SK-N-SH (cell line): ENCODE measurements at regions not wholly inside any gene's neighbourhood (a gene's known extent, or its start where the extent isn't known, plus 50 kb on each side); places are given as distances from the start of the nearest gene placed in this dataset.

Source experiments
- CTCF ChIA-PET: fragments of 300-600, 350-600 bp; formaldehyde crosslinking; extraction: SDS; loops from one replicate; lab custom pipeline; 2021; lab: Yijun Ruan, JAX
- POLR2A ChIA-PET: fragments of 350-600 bp; sonication (Branson Sonifier 250); formaldehyde crosslinking; extraction: SDS; loops from one replicate; lab custom pipeline; 2020; ENCODE audit warnings: antibody characterized with exemption, inconsistent platforms; lab: Yijun Ruan, JAX
- DNase-seq: peaks from one replicate; pipeline ENCODE4 v3.0.0; 2012
- H2AFZ ChIP-seq: fragments of 200-600 bp; sonication (generic); 2 replicates; pipeline ENCODE4 v1.8.1; 2016; ENCODE audit warnings: antibody characterized with exemption, mild to moderate bottlenecking, low read depth
- H3F3A ChIP-seq: fragments of 200-600 bp; sonication (generic); replicated peaks from 2 replicates; pipeline ENCODE3; 2016; ENCODE audit warnings: antibody characterized with exemption, mild to moderate bottlenecking; ENCODE audit not compliant: insufficient read depth
- H3K27ac ChIP-seq, 2 experiments: fragments of 200-500 bp in 1 of 2; fragments of 200-600 bp in 1 of 2; sonication (Bioruptor generic) in 1 of 2; sonication (generic), shearing (Covaris generic) in 1 of 2; 2 replicates each; pipeline versions ENCODE4 v1.5.1 to v1.6.1; 2014 to 2016; ENCODE audit warnings: low read depth in 2 of 2, inconsistent platforms in 1 of 2, low read length in 1 of 2, mild to moderate bottlenecking in 1 of 2, mixed read lengths in 1 of 2
- H3K27me3 ChIP-seq: fragments of 200-600 bp; sonication (generic), shearing (Covaris generic); 2 replicates; pipeline ENCODE4 v1.6.1; 2016; ENCODE audit warnings: mixed run types; ENCODE audit not compliant: insufficient read depth
- H3K36me3 ChIP-seq, 2 experiments: fragments of 200-500 bp in 1 of 2; fragments of 200-600 bp in 1 of 2; sonication (Bioruptor generic) in 1 of 2; sonication (generic) in 1 of 2; replicated peaks in 1 of 2; 2 replicates each; pipeline versions ENCODE3 to v1.5.1; 2014 to 2016; ENCODE audit warnings: low read length in 1 of 2, mild to moderate bottlenecking in 1 of 2; ENCODE audit not compliant: insufficient read depth in 2 of 2, control insufficient read depth in 1 of 2
- H3K4me1 ChIP-seq, 2 experiments: fragments of 200-500 bp in 1 of 2; fragments of 200-600 bp in 1 of 2; sonication (Bioruptor generic) in 1 of 2; sonication (generic), shearing (Covaris generic) in 1 of 2; 2 replicates each; pipeline versions ENCODE4 v1.5.1 to v1.6.1; 2014 to 2016; ENCODE audit warnings: low read depth in 1 of 2, low read length in 1 of 2, mixed run types in 1 of 2; ENCODE audit not compliant: insufficient read depth in 2 of 2, control insufficient read depth in 1 of 2
- H3K4me2 ChIP-seq: fragments of 200-600 bp; sonication (generic), shearing (Covaris generic); 2 replicates; pipeline ENCODE4 v1.6.1; 2017; ENCODE audit warnings: mixed run types
- H3K4me3 ChIP-seq, 2 experiments: fragments of 200-500 bp in 1 of 2; fragments of 200-600 bp in 1 of 2; sonication (Bioruptor generic) in 1 of 2; sonication (generic), shearing (Covaris generic) in 1 of 2; 2 replicates each; pipeline versions ENCODE4 v1.5.1 to v1.8.1; 2014 to 2016; ENCODE audit warnings: low read depth in 2 of 2, inconsistent platforms in 1 of 2, low read length in 1 of 2, mild to moderate bottlenecking in 1 of 2, mixed read lengths in 1 of 2, moderate library complexity in 1 of 2
- H3K79me2 ChIP-seq: fragments of 200-600 bp; sonication (generic); 2 replicates; pipeline ENCODE4 v1.8.1; 2017; ENCODE audit warnings: mild to moderate bottlenecking; ENCODE audit not compliant: insufficient read depth
- H3K9ac ChIP-seq: fragments of 200-600 bp; sonication (generic); 2 replicates; pipeline ENCODE4 v1.6.1; 2017; ENCODE audit warnings: mixed run types
- H3K9me2 ChIP-seq: fragments of 200-600 bp; sonication (generic); 2 replicates; pipeline ENCODE4 v1.6.1; 2017; ENCODE audit warnings: mixed run types
- H3K9me3 ChIP-seq: fragments of 200-600 bp; sonication (generic); 2 replicates; pipeline ENCODE4 v1.6.1; 2017; ENCODE audit warnings: mixed run types, mild to moderate bottlenecking, moderate library complexity
- H4K20me1 ChIP-seq: fragments of 200-600 bp; sonication (generic); 2 replicates; pipeline ENCODE4 v1.6.1; 2017; ENCODE audit warnings: mild to moderate bottlenecking, mixed run types; ENCODE audit not compliant: insufficient read depth
- MXI1 ChIP-seq: IDR thresholded peaks from 2 replicates; pipeline ENCODE4 v1.6.1; 2012; ENCODE audit warnings: mild to moderate bottlenecking, low read depth, low read length, improper control_type of control experiment
- RAD21 ChIP-seq: IDR thresholded peaks from 2 replicates; pipeline ENCODE4 v1.6.1; 2012; ENCODE audit warnings: mild to moderate bottlenecking, low read length
- WGBS: methylation state at CpG from one replicate; pipeline ENCODE4 v1.1.6; 2017; ENCODE audit warnings: low lambda C conversion rate; 5-methylcytosine and 5-hydroxymethylcytosine counted together
- TF ChIP-seq, protein P1 (sequence below): fragments of 200-600 bp; sonication (generic); IDR thresholded peaks from 2 replicates; pipeline ENCODE4 v1.6.1; 2017; ENCODE audit warnings: antibody characterized with exemption, mild to moderate bottlenecking, moderate library complexity
- TF ChIP-seq, protein P2 (sequence below): IDR thresholded peaks from 2 replicates; pipeline ENCODE4 v1.4.0; 2012; ENCODE audit warnings: low read depth, borderline replicate concordance
- TF ChIP-seq, protein P3 (sequence below): IDR thresholded peaks from 2 replicates; pipeline ENCODE4 v1.6.1; 2012; ENCODE audit warnings: mild to moderate bottlenecking, low read depth, low read length, moderate library complexity
- TF ChIP-seq, protein P4 (sequence below): fragments of 150-350 bp; IDR thresholded peaks from 2 replicates; pipeline ENCODE4 v1.6.1; 2016; ENCODE audit warnings: mild to moderate bottlenecking, low read depth, low read length

DNA sequence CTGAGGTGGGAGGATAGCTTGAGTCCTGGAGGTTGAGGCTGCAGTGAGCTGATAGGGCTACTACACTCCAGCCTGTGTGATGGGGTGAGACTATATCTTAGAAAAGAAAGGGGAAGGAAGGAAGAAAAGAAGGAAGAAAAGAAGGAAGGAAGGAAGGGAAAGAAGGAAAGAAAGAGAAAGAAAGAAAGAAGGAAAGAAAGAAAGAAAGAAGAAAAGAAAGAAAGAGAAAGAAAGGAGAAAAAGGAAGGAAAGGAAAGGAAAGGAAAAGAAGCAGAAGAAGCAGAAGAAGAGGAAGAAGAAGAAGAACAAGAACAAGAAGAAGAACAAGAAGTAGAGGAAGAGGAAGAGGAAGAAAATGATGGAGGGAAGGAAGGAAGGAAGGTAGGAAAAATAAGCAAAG lies 1130.2 kb upstream of the MAP3K7 start:
- ChIA-PET POLR2A (no interaction called here), CTCF (no interaction called here)
- Histone ChIP-seq H3K27ac (no peak overlapping the region), H3K4me2 (no peak overlapping the region), H3K9me3 (no peaks in the 10 kb centered on the region), H3K36me3 (no peaks in the 10 kb centered on the region), H2AFZ (no peak overlapping the region), H4K20me1 (no peaks in the 10 kb centered on the region), H3K79me2 (no peaks in the 10 kb centered on the region), H3K9me2 (no peaks in the 10 kb centered on the region), H3K9ac (no peak overlapping the region), H3K4me1 (no peaks in the 10 kb centered on the region), H3F3A (no peaks in the 10 kb centered on the region), H3K27me3 (no peaks in the 10 kb centered on the region), H3K4me3 (no peak overlapping the region)
- no peak for DNase-seq
- TF ChIP-seq, protein P1, sequence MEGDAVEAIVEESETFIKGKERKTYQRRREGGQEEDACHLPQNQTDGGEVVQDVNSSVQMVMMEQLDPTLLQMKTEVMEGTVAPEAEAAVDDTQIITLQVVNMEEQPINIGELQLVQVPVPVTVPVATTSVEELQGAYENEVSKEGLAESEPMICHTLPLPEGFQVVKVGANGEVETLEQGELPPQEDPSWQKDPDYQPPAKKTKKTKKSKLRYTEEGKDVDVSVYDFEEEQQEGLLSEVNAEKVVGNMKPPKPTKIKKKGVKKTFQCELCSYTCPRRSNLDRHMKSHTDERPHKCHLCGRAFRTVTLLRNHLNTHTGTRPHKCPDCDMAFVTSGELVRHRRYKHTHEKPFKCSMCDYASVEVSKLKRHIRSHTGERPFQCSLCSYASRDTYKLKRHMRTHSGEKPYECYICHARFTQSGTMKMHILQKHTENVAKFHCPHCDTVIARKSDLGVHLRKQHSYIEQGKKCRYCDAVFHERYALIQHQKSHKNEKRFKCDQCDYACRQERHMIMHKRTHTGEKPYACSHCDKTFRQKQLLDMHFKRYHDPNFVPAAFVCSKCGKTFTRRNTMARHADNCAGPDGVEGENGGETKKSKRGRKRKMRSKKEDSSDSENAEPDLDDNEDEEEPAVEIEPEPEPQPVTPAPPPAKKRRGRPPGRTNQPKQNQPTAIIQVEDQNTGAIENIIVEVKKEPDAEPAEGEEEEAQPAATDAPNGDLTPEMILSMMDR, result no peak

DNA sequence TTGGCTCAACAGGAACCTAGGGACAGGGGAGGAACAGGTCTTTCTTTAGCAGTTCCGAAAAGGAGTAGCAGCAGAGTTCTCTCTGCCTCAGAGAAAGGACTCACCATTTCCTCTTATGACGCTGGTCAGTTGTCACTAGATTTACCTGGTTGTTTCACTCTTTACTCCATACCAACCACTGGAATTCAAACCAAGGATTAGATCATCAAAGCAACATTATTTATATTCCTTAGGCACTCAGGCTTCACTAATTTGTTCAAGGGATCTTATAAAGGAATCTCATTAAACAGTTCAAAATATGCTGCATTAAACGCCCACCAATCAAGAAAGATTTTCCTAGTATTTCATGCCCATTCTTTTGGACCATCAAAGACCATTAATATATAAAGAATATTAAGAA lies 1129.5 kb upstream of the MAP3K7 start:
- DNase-seq, result no peak
- Histone ChIP-seq H3K9me3 (no peaks in the 10 kb centered on the region), H3K9ac (no peak overlapping the region), H3K27ac (no peak overlapping the region), H3K4me2 (no peak overlapping the region), H2AFZ (no peak overlapping the region), H3K79me2 (no peaks in the 10 kb centered on the region), H3K36me3 (no peaks in the 10 kb centered on the region), H3K4me3 (no peak overlapping the region), H3F3A (no peaks in the 10 kb centered on the region), H4K20me1 (no peaks in the 10 kb centered on the region), H3K9me2 (no peaks in the 10 kb centered on the region)
- CTCF ChIA-PET, result no interaction called here
- POLR2A ChIA-PET, result no interaction called here
- WGBS, result 0% methylated on average over 3 of the region's 3 CpGs
- TF ChIP-seq RAD21 (no peak), MXI1 (no peak)
- TF ChIP-seq, protein P2, sequence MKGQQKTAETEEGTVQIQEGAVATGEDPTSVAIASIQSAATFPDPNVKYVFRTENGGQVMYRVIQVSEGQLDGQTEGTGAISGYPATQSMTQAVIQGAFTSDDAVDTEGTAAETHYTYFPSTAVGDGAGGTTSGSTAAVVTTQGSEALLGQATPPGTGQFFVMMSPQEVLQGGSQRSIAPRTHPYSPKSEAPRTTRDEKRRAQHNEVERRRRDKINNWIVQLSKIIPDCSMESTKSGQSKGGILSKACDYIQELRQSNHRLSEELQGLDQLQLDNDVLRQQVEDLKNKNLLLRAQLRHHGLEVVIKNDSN, result no peak
- TF ChIP-seq, protein P3, sequence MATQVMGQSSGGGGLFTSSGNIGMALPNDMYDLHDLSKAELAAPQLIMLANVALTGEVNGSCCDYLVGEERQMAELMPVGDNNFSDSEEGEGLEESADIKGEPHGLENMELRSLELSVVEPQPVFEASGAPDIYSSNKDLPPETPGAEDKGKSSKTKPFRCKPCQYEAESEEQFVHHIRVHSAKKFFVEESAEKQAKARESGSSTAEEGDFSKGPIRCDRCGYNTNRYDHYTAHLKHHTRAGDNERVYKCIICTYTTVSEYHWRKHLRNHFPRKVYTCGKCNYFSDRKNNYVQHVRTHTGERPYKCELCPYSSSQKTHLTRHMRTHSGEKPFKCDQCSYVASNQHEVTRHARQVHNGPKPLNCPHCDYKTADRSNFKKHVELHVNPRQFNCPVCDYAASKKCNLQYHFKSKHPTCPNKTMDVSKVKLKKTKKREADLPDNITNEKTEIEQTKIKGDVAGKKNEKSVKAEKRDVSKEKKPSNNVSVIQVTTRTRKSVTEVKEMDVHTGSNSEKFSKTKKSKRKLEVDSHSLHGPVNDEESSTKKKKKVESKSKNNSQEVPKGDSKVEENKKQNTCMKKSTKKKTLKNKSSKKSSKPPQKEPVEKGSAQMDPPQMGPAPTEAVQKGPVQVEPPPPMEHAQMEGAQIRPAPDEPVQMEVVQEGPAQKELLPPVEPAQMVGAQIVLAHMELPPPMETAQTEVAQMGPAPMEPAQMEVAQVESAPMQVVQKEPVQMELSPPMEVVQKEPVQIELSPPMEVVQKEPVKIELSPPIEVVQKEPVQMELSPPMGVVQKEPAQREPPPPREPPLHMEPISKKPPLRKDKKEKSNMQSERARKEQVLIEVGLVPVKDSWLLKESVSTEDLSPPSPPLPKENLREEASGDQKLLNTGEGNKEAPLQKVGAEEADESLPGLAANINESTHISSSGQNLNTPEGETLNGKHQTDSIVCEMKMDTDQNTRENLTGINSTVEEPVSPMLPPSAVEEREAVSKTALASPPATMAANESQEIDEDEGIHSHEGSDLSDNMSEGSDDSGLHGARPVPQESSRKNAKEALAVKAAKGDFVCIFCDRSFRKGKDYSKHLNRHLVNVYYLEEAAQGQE, result no peak
- TF ChIP-seq, protein P4, sequence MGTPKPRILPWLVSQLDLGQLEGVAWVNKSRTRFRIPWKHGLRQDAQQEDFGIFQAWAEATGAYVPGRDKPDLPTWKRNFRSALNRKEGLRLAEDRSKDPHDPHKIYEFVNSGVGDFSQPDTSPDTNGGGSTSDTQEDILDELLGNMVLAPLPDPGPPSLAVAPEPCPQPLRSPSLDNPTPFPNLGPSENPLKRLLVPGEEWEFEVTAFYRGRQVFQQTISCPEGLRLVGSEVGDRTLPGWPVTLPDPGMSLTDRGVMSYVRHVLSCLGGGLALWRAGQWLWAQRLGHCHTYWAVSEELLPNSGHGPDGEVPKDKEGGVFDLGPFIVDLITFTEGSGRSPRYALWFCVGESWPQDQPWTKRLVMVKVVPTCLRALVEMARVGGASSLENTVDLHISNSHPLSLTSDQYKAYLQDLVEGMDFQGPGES, result no peak
- TF ChIP-seq, all 33 proteins: peak for 0
- Histone ChIP-seq H3K27me3 (no peaks in the 10 kb centered on the region), H3K4me1 (no peaks in the 10 kb centered on the region)
